ENCODE measurements at regions not wholly inside any gene's neighbourhood (a gene's known extent, or its start where the extent isn't known, plus 50 kb on each side); places are given as distances from the start of the nearest gene placed in this dataset.
A peak's percentile ranks its signal among the peaks of the same experiment; 100 is the strongest.

- no peaks in the 10 kb centered on the region for H3K4me1 ChIP-seq (ENCODE audit: insufficient read depth, poor library complexity, severe bottlenecking)
- H3K4me3 ChIP-seq (ENCODE audit: severe bottlenecking), result no peak overlapping the region
- TF ChIP-seq CTCF (IDR thresholded peaks at IDR 0.05; ENCODE audit: poor library complexity, severe bottlenecking), result no peak
- ATAC-seq (ENCODE audit: low read depth) (no peak), DNase-seq (ENCODE audit: low spot score) (no peak)
- no peaks in the 10 kb centered on the region for H3K27me3 ChIP-seq (ENCODE audit: insufficient read depth, poor library complexity, severe bottlenecking)
- H3K36me3 ChIP-seq (ENCODE audit: low read depth), result no peaks in the 10 kb centered on the region
- H3K9me3 ChIP-seq (ENCODE audit: severe bottlenecking), result no peaks in the 10 kb centered on the region
- H3K27ac ChIP-seq (ENCODE audit: poor library complexity, severe bottlenecking), result no peak overlapping the region
Measured at GRCh38 chr10:91726355-91726754, 71.9 kb upstream of the TNKS2 start.

GRCh38 chr10:91724933-91725332 lies 73.3 kb upstream of the TNKS2 start:
- Histone ChIP-seq H3K9me3 (ENCODE audit: severe bottlenecking) (no peaks in the 10 kb centered on the region), H3K27me3 (ENCODE audit: insufficient read depth, poor library complexity, severe bottlenecking) (no peaks in the 10 kb centered on the region), H3K4me1 (ENCODE audit: insufficient read depth, poor library complexity, severe bottlenecking) (no peaks in the 10 kb centered on the region), H3K27ac (ENCODE audit: poor library complexity, severe bottlenecking) (no peak overlapping the region), H3K4me3 (ENCODE audit: severe bottlenecking) (no peak overlapping the region), H3K36me3 (ENCODE audit: low read depth) (no peaks in the 10 kb centered on the region)
- DNase-seq (ENCODE audit: low spot score) (no peak), ATAC-seq (ENCODE audit: low read depth) (no peak)
- TF ChIP-seq CTCF (IDR thresholded peaks at IDR 0.05; ENCODE audit: poor library complexity, severe bottlenecking), result no peak

- no peak for TF ChIP-seq CTCF (IDR thresholded peaks at IDR 0.05; ENCODE audit: poor library complexity, severe bottlenecking)
- no peaks in the 10 kb centered on the region for H3K27me3 ChIP-seq (ENCODE audit: insufficient read depth, poor library complexity, severe bottlenecking)
- no peak for DNase-seq (ENCODE audit: low spot score)
- H3K36me3 ChIP-seq (ENCODE audit: low read depth), result no peaks in the 10 kb centered on the region
- H3K4me3 ChIP-seq (ENCODE audit: severe bottlenecking), result no peak overlapping the region
- no peak overlapping the region for H3K27ac ChIP-seq (ENCODE audit: poor library complexity, severe bottlenecking)
- ATAC-seq (ENCODE audit: low read depth), result no peak
- peaks cover 5% of the 10 kb centered on the region for H3K9me3 ChIP-seq (ENCODE audit: severe bottlenecking)
- H3K4me1 ChIP-seq (ENCODE audit: insufficient read depth, poor library complexity, severe bottlenecking), result peaks cover 11% of the 10 kb centered on the region
Measured at GRCh38 chr10:91713461-91714072, 80.7 kb upstream of the PPP1R3C start.

- no peak for TF ChIP-seq CTCF (IDR thresholded peaks at IDR 0.05; ENCODE audit: poor library complexity, severe bottlenecking)
- peaks cover 5% of the 10 kb centered on the region for H3K9me3 ChIP-seq (ENCODE audit: severe bottlenecking)
- H3K4me1 ChIP-seq (ENCODE audit: insufficient read depth, poor library complexity, severe bottlenecking), result peaks cover 12% of the 10 kb centered on the region
- no peak overlapping the region for H3K4me3 ChIP-seq (ENCODE audit: severe bottlenecking)
- no peak overlapping the region for H3K27ac ChIP-seq (ENCODE audit: poor library complexity, severe bottlenecking)
- DNase-seq (ENCODE audit: low spot score) (no peak), ATAC-seq (ENCODE audit: low read depth) (no peak)
- no peaks in the 10 kb centered on the region for H3K27me3 ChIP-seq (ENCODE audit: insufficient read depth, poor library complexity, severe bottlenecking)
- no peaks in the 10 kb centered on the region for H3K36me3 ChIP-seq (ENCODE audit: low read depth)
Measured at GRCh38 chr10:91711885-91712680, 79.2 kb upstream of the PPP1R3C start.

GRCh38 chr10:91709394-91709798 lies 76.5 kb upstream of the PPP1R3C start:
- Histone ChIP-seq H3K27me3 (ENCODE audit: insufficient read depth, poor library complexity, severe bottlenecking) (no peaks in the 10 kb centered on the region), H3K36me3 (ENCODE audit: low read depth) (no peaks in the 10 kb centered on the region), H3K9me3 (ENCODE audit: severe bottlenecking) (no peaks in the 10 kb centered on the region), H3K4me3 (ENCODE audit: severe bottlenecking) (no peak overlapping the region), H3K27ac (ENCODE audit: poor library complexity, severe bottlenecking) (peak overlapping the region; percentile 25), H3K4me1 (ENCODE audit: insufficient read depth, poor library complexity, severe bottlenecking) (peaks cover 12% of the 10 kb centered on the region)
- DNase-seq (ENCODE audit: low spot score), result no peak
- peak; percentile 59; the same call in 1 of the 3 replicates for ATAC-seq (ENCODE audit: low read depth)
- TF ChIP-seq CTCF (IDR thresholded peaks at IDR 0.05; ENCODE audit: poor library complexity, severe bottlenecking), result no peak
